LNCAP (cell line): ENCODE measurements at regions not wholly inside any gene's neighbourhood (a gene's known extent, or its start where the extent isn't known, plus 50 kb on each side); places are given as distances from the start of the nearest gene placed in this dataset.

Source experiments
- CTCF ChIP-seq: fragments of 450-650 bp; IDR thresholded peaks from 2 replicates; pipeline ENCODE4 v1.5.1; 2017; ENCODE audit warnings: mild to moderate bottlenecking

- no peak for TF ChIP-seq CTCF
Measured at GRCh38 chr4:129583868-129584267, 487.9 kb downstream of the C4orf33 start.

GRCh38 chr4:129598582-129598981, 502.6 kb downstream of the C4orf33 start:
- TF ChIP-seq CTCF: no peak

GRCh38 chr4:129600898-129601297, 504.9 kb downstream of the C4orf33 start:
- no peak for TF ChIP-seq CTCF

- TF ChIP-seq CTCF: no peak
Measured at GRCh38 chr4:129602447-129602846, 506.5 kb downstream of the C4orf33 start.

GRCh38 chr4:129603241-129603931, 507.4 kb downstream of the C4orf33 start:
- TF ChIP-seq CTCF: no peak

- no peak for TF ChIP-seq CTCF
Measured at GRCh38 chr4:129604632-129605255, 508.8 kb downstream of the C4orf33 start.

- TF ChIP-seq CTCF: no peak
Measured at GRCh38 chr4:129614611-129615010, 518.7 kb downstream of the C4orf33 start.
